Endothelial cell of umbilical vein (primary cell): ENCODE measurements at regions not wholly inside any gene's neighbourhood (a gene's known extent, or its start where the extent isn't known, plus 50 kb on each side); places are given as distances from the start of the nearest gene placed in this dataset.

Experiments
- BruUV-seq: library from RNA; stranded (reverse); fragments of 400-500 nt; replicated peaks from 2 replicates; lab custom pipeline; 2021; lab: Mats Ljungman, UMichigan
- CTCF ChIA-PET: fragments of 300-600, 350-600 bp; sonication (Branson Sonifier 250); formaldehyde crosslinking; loops from one replicate; lab custom pipeline; 2021; ENCODE audit warnings: antibody characterized with exemption, inconsistent platforms; lab: Charles Lee
- POLR2A ChIA-PET: fragments of 300-600, 350-600 bp; sonication (Branson Sonifier 250); formaldehyde crosslinking; loops from one replicate; lab custom pipeline; 2021; ENCODE audit warnings: antibody characterized with exemption, inconsistent platforms; lab: Charles Lee
- DNase-seq: peaks from one replicate; pipeline ENCODE4 v3.0.0-alpha.2; 2011; ENCODE audit warnings: low read depth, low spot score
- FAIRE-seq: peaks from 2 replicates; lab custom pipeline; 2011; peaks lifted over from hg19 to GRCh38; lab: Jason Lieb, UNC
- H2AFZ ChIP-seq: 2 replicates; pipeline ENCODE4 v1.6.0; 2012; ENCODE audit warnings: low read depth, low read length, control low read depth, inconsistent platforms
- H3K27ac ChIP-seq: 2 replicates; pipeline ENCODE4 v1.5.1; 2011; ENCODE audit warnings: low read depth, mild to moderate bottlenecking, control low read depth, low read length, moderate library complexity; ENCODE audit not compliant: insufficient read depth
- H3K27me3 ChIP-seq, 2 experiments: 2 replicates each; pipeline versions ENCODE4 v1.6.0 to v1.6.1; 2011; ENCODE audit warnings: low read length in 2 of 2, mixed read lengths in 1 of 2; ENCODE audit not compliant: control insufficient read depth in 2 of 2, insufficient read depth in 2 of 2
- H3K36me3 ChIP-seq, 2 experiments: 2 replicates in 1 of 2; 3 replicates in 1 of 2; pipeline ENCODE4 v1.5.1; 2011; ENCODE audit warnings: low read length in 2 of 2, mild to moderate bottlenecking in 1 of 2, moderate library complexity in 1 of 2; ENCODE audit not compliant: control insufficient read depth in 2 of 2, insufficient read depth in 2 of 2; ENCODE audit errors: extremely low read depth in 1 of 2
- H3K4me1 ChIP-seq: 3 replicates; pipeline ENCODE4 v1.5.1; 2011; ENCODE audit warnings: mild to moderate bottlenecking, low read length; ENCODE audit not compliant: control insufficient read depth, insufficient read depth; ENCODE audit errors: extremely low read depth
- H3K4me2 ChIP-seq: 2 replicates; pipeline ENCODE4 v1.6.1; 2011; ENCODE audit warnings: low read length, control low read depth, mixed read lengths; ENCODE audit not compliant: insufficient read depth
- H3K4me3 ChIP-seq, 3 experiments: fragments of 200-600 bp in 1 of 3; sonication (generic), shearing (Covaris generic) in 1 of 3; replicated peaks in 1 of 3; 2 replicates each; pipeline ENCODE4 v1.5.1; 2011 to 2016; ENCODE audit warnings: control low read depth in 3 of 3, low read length in 3 of 3, mild to moderate bottlenecking in 2 of 3, inconsistent platforms in 1 of 3, low read depth in 1 of 3, moderate library complexity in 1 of 3; ENCODE audit not compliant: insufficient read depth in 1 of 3
- H3K79me2 ChIP-seq: 2 replicates; pipeline ENCODE4 v1.6.0; 2012; ENCODE audit warnings: low read length, inconsistent platforms; ENCODE audit not compliant: control insufficient read depth, insufficient read depth
- H3K9ac ChIP-seq: replicated peaks from 2 replicates; pipeline ENCODE3; 2011; ENCODE audit warnings: low read length, control low read depth; ENCODE audit not compliant: insufficient read depth; ENCODE audit errors: extremely low read depth
- H3K9me1 ChIP-seq: replicated peaks from 3 replicates; pipeline ENCODE4 v1.6.0; 2011; ENCODE audit warnings: mild to moderate bottlenecking, low read length; ENCODE audit not compliant: control insufficient read depth, insufficient read depth; ENCODE audit errors: extremely low read depth
- H3K9me3 ChIP-seq: replicated peaks from 2 replicates; pipeline ENCODE4 v1.5.1; 2012; ENCODE audit warnings: low read length, inconsistent platforms; ENCODE audit not compliant: control insufficient read depth, insufficient read depth
- H4K20me1 ChIP-seq: replicated peaks from 2 replicates; pipeline ENCODE3; 2011; ENCODE audit warnings: mild to moderate bottlenecking, low read length; ENCODE audit not compliant: control insufficient read depth, insufficient read depth; ENCODE audit errors: extremely low read depth
- EZH2 ChIP-seq: IDR thresholded peaks from 2 replicates; pipeline ENCODE4 v1.6.1; 2012; ENCODE audit warnings: borderline replicate concordance, low read depth, mild to moderate bottlenecking, moderate library complexity, low read length, inconsistent platforms; ENCODE audit not compliant: severe bottlenecking
- FOS ChIP-seq: IDR thresholded peaks from 2 replicates; pipeline ENCODE4 v1.6.1; 2011; ENCODE audit warnings: mild to moderate bottlenecking, low read length, moderate library complexity, borderline replicate concordance; ENCODE audit not compliant: insufficient read depth
- GATA2 ChIP-seq: IDR thresholded peaks from 2 replicates; pipeline ENCODE4 v1.7.0; 2011; ENCODE audit warnings: low read depth, mild to moderate bottlenecking, moderate library complexity, mixed read lengths, low read length; ENCODE audit not compliant: insufficient read length, insufficient read depth
- JUN ChIP-seq: IDR thresholded peaks from 2 replicates; pipeline ENCODE4 v1.6.1; 2011; ENCODE audit warnings: borderline replicate concordance, low read depth; ENCODE audit not compliant: insufficient read length, insufficient read depth
- MYC ChIP-seq: IDR thresholded peaks from one replicate; pipeline ENCODE4 v1.6.1; 2011; ENCODE audit warnings: mild to moderate bottlenecking, low read depth, low read length
- POLR2A ChIP-seq: IDR thresholded peaks from 2 replicates; pipeline ENCODE4 v1.6.1; 2012; ENCODE audit warnings: low read depth, mild to moderate bottlenecking, control low read depth, low read length
- POLR2AphosphoS5 ChIP-seq: IDR thresholded peaks from 2 replicates; pipeline ENCODE4 v1.6.1; 2012; ENCODE audit warnings: low read depth, mild to moderate bottlenecking, control low read depth, low read length, moderate library complexity; ENCODE audit not compliant: insufficient read depth
- dilution Hi-C: fragments of 300-500 bp; cut with MboI; formaldehyde crosslinking; loops from one replicate; pipeline ENCODE4 v1.15.0; 2019; ENCODE audit warnings: low sequenced_read_pairs; ENCODE audit not compliant: extremely low pct_ligation_motif_present
- intact Hi-C: fragments of 100-400 bp; cut with micrococcal nuclease; formaldehyde crosslinking; loops from one replicate; pipeline ENCODE4 v1.10.0; 2022
- TF ChIP-seq, protein P1 (sequence below), 2 donors: IDR thresholded peaks; 1 replicate in 1 of 2; 2 replicates in 1 of 2; pipeline ENCODE4 v1.5.1; 2011; ENCODE audit warnings: low read length in 2 of 2, mild to moderate bottlenecking in 2 of 2, moderate library complexity in 2 of 2, control low read depth in 1 of 2, inconsistent platforms in 1 of 2, low read depth in 1 of 2; ENCODE audit not compliant: insufficient read depth in 1 of 2; ENCODE audit errors: extremely low read depth in 1 of 2
- TF ChIP-seq, protein P2 (sequence below): IDR thresholded peaks from 2 replicates; pipeline ENCODE4 v1.6.1; 2011; ENCODE audit not compliant: insufficient read depth, insufficient read length

DNA sequence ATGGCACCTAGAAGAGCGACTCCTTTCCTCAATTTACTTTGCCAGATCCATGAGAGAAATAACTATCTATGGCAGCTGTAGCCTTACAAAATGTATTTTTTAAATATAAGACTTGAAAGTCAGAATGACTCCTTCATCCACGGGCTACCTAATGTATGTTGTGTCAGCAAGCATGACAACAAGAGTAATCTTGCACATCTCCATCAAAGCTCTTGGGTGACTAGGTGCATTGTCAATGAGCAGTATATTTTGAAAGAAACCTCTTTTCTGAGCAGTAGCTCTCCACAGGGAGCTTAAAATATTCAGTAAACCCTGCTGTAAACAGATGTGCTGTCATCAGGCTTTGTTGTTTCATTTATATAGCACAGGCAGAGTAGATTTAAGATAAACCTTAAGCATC is 757.2 kb upstream of the PHF14 start:
- BruUV-seq: no TSS peak
- H4K20me1 ChIP-seq: no peaks in the 10 kb centered on the region

GRCh38 chr7:10221084-10221483 is 752.6 kb upstream of the PHF14 start:
- Histone ChIP-seq H3K4me3 (no peak overlapping the region), H3K27me3 (no peaks in the 10 kb centered on the region), H3K79me2 (no peaks in the 10 kb centered on the region), H3K9me1 (no peaks in the 10 kb centered on the region), H3K36me3 (no peaks in the 10 kb centered on the region), H3K4me1 (no peaks in the 10 kb centered on the region), H4K20me1 (no peaks in the 10 kb centered on the region), H3K4me2 (no peak overlapping the region), H3K9ac (no peak overlapping the region), H3K9me3 (no peaks in the 10 kb centered on the region), H3K27ac (no peak overlapping the region), H2AFZ (no peak overlapping the region)
- DNase-seq (no peak), FAIRE-seq (no peak)
- ChIA-PET POLR2A (no interaction called here), CTCF (interaction anchor here (0.9 kb wide), 1 partner anchor 10 kb away, joined by 3 read pairs; no protein-coding TSS in a partner anchor)
- BruUV-seq: no TSS peak
- dilution Hi-C loops: no loop called here
- TF ChIP-seq POLR2AphosphoS5: no peak
- TF ChIP-seq JUN: no peak
- no peak for TF ChIP-seq EZH2
- no peak for TF ChIP-seq FOS
- TF ChIP-seq, protein P1, sequence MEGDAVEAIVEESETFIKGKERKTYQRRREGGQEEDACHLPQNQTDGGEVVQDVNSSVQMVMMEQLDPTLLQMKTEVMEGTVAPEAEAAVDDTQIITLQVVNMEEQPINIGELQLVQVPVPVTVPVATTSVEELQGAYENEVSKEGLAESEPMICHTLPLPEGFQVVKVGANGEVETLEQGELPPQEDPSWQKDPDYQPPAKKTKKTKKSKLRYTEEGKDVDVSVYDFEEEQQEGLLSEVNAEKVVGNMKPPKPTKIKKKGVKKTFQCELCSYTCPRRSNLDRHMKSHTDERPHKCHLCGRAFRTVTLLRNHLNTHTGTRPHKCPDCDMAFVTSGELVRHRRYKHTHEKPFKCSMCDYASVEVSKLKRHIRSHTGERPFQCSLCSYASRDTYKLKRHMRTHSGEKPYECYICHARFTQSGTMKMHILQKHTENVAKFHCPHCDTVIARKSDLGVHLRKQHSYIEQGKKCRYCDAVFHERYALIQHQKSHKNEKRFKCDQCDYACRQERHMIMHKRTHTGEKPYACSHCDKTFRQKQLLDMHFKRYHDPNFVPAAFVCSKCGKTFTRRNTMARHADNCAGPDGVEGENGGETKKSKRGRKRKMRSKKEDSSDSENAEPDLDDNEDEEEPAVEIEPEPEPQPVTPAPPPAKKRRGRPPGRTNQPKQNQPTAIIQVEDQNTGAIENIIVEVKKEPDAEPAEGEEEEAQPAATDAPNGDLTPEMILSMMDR (IDR thresholded peaks at IDR 0.05; ENCODE audit: extremely low read depth in 1 of 2, insufficient read depth in 1 of 2, low read depth in 1 of 2, low read length in 2 of 2): no peak
- TF ChIP-seq, protein P2, sequence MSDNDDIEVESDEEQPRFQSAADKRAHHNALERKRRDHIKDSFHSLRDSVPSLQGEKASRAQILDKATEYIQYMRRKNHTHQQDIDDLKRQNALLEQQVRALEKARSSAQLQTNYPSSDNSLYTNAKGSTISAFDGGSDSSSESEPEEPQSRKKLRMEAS: no peak
- TF ChIP-seq GATA2: no peak
- TF ChIP-seq MYC: no peak
- TF ChIP-seq POLR2A: no peak
- intact Hi-C loops: no loop called here

More for the DNA sequence above, 757.2 kb upstream of the PHF14 start:
- H3K4me2 ChIP-seq: no peak overlapping the region
- dilution Hi-C loops: no loop called here
- TF ChIP-seq, protein P2: no peak
- TF ChIP-seq MYC (no peak), JUN (no peak), GATA2 (no peak), EZH2 (no peak), POLR2A (no peak), POLR2AphosphoS5 (no peak)
- FAIRE-seq (no peak), DNase-seq (no peak)
- no peaks in the 10 kb centered on the region for H3K9me3 ChIP-seq
- no peak overlapping the region for H3K4me3 ChIP-seq
- no peak overlapping the region for H3K9ac ChIP-seq
- intact Hi-C loops: no loop called here
- no peaks in the 10 kb centered on the region for H3K9me1 ChIP-seq
- H3K4me1 ChIP-seq: no peaks in the 10 kb centered on the region
- no peaks in the 10 kb centered on the region for H3K79me2 ChIP-seq
- no peak overlapping the region for H2AFZ ChIP-seq
- H3K27ac ChIP-seq: no peak overlapping the region
- ChIA-PET CTCF (interaction anchor here (0.6 to 1.4 kb wide), 3 partner anchors 10 to 68 kb away, joined by 3 to 4 read pairs (median 3); no protein-coding TSS in a partner anchor), POLR2A (no interaction called here)
- no peaks in the 10 kb centered on the region for H3K36me3 ChIP-seq
- H3K27me3 ChIP-seq: no peaks in the 10 kb centered on the region
